Parathyroid adenoma (tissue), 2 donors: ENCODE measurements at regions not wholly inside any gene's neighbourhood (a gene's known extent, or its start where the extent isn't known, plus 50 kb on each side); places are given as distances from the start of the nearest gene placed in this dataset.

ENCODE experiments used
- H2AFZ ChIP-seq: fragments of 300-600 bp; sonication (generic); one replicate; pipeline ENCODE4 v1.7.0; 2017; ENCODE audit warnings: antibody characterized with exemption, mild to moderate bottlenecking
- H3K27ac ChIP-seq: fragments of 300-600 bp; sonication (generic); one replicate; pipeline ENCODE4 v1.7.0; 2017
- H3K27me3 ChIP-seq: fragments of 300-600 bp; sonication (generic); one replicate; pipeline ENCODE4 v1.7.0; 2017; ENCODE audit warnings: low read length; ENCODE audit not compliant: control insufficient read depth, insufficient read depth
- H3K36me3 ChIP-seq: fragments of 300-600 bp; sonication (generic); one replicate; pipeline ENCODE4 v1.7.0; 2017; ENCODE audit warnings: low read length; ENCODE audit not compliant: control insufficient read depth, insufficient read depth
- H3K4me1 ChIP-seq: fragments of 300-600 bp; sonication (generic); one replicate; pipeline ENCODE4 v1.7.0; 2017; ENCODE audit warnings: control low read depth
- H3K4me2 ChIP-seq: fragments of 300-600 bp; sonication (generic); one replicate; pipeline ENCODE4 v1.7.0; 2017; ENCODE audit warnings: low read length
- H3K4me3 ChIP-seq: fragments of 300-600 bp; sonication (generic); one replicate; pipeline ENCODE4 v1.7.0; 2017; ENCODE audit warnings: low read depth, low read length
- H3K79me2 ChIP-seq: fragments of 300-600 bp; sonication (generic); one replicate; pipeline ENCODE4 v1.7.0; 2017; ENCODE audit warnings: control low read depth
- H3K9ac ChIP-seq: fragments of 300-600 bp; sonication (generic); one replicate; pipeline ENCODE4 v1.7.0; 2017; ENCODE audit warnings: mild to moderate bottlenecking
- H3K9me3 ChIP-seq: fragments of 300-600 bp; sonication (generic); one replicate; pipeline ENCODE4 v1.7.0; 2017; ENCODE audit warnings: low read length; ENCODE audit not compliant: control insufficient read depth
- CTCF ChIP-seq: fragments of 300-600 bp; sonication (generic); IDR thresholded peaks from one replicate; pipeline ENCODE4 v1.7.0; 2017; ENCODE audit warnings: antibody characterized with exemption, mild to moderate bottlenecking
- donor health status: primary hyperparathyroidism.

DNA sequence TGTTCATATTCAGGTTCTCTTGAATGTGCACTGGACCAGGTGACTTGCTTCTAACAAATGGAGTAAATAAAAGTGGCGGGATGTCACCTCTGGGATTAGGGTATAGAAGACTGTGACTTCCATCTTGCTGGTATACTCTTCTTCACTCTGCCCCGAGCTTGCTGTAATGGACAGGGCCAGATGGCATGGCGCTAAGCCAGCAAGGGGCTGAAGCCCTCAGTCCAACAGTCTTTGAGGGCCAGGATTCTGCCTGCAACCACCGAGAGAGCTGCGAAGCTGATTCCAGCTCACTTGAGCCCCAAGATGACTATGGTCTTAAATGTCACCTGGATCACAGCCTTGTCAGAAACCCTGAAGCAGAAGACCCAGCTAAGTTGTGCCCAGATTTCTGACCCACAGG is 600.0 kb downstream of the FGF9 start:
- Histone ChIP-seq H3K79me2 (no peaks in the 10 kb centered on the region), H3K4me3 (no peak overlapping the region), H3K27me3 (no peaks in the 10 kb centered on the region), H3K9me3 (no peaks in the 10 kb centered on the region), H3K4me2 (no peak overlapping the region), H3K4me1 (no peaks in the 10 kb centered on the region), H2AFZ (no peak overlapping the region), H3K27ac (no peak overlapping the region), H3K36me3 (no peaks in the 10 kb centered on the region), H3K9ac (no peak overlapping the region)
- TF ChIP-seq CTCF = no peak

GRCh38 chr13:22271903-22272302 is 601.0 kb downstream of the FGF9 start:
- Histone ChIP-seq H3K27me3 (no peaks in the 10 kb centered on the region), H3K9ac (no peak overlapping the region), H3K4me1 (no peaks in the 10 kb centered on the region), H3K4me2 (no peak overlapping the region), H2AFZ (no peak overlapping the region), H3K4me3 (no peak overlapping the region), H3K79me2 (no peaks in the 10 kb centered on the region), H3K27ac (no peak overlapping the region), H3K36me3 (no peaks in the 10 kb centered on the region), H3K9me3 (no peaks in the 10 kb centered on the region)
- TF ChIP-seq CTCF = no peak

GRCh38 chr13:22275393-22275792 is 604.5 kb downstream of the FGF9 start:
- H3K4me1 ChIP-seq = no peaks in the 10 kb centered on the region
- TF ChIP-seq CTCF = no peak
- no peak overlapping the region for H3K4me3 ChIP-seq
- no peak overlapping the region for H2AFZ ChIP-seq
- no peaks in the 10 kb centered on the region for H3K36me3 ChIP-seq
- no peaks in the 10 kb centered on the region for H3K79me2 ChIP-seq
- no peak overlapping the region for H3K4me2 ChIP-seq
- H3K27ac ChIP-seq = no peak overlapping the region
- no peaks in the 10 kb centered on the region for H3K9me3 ChIP-seq
- H3K9ac ChIP-seq = no peak overlapping the region
- H3K27me3 ChIP-seq = no peaks in the 10 kb centered on the region

DNA sequence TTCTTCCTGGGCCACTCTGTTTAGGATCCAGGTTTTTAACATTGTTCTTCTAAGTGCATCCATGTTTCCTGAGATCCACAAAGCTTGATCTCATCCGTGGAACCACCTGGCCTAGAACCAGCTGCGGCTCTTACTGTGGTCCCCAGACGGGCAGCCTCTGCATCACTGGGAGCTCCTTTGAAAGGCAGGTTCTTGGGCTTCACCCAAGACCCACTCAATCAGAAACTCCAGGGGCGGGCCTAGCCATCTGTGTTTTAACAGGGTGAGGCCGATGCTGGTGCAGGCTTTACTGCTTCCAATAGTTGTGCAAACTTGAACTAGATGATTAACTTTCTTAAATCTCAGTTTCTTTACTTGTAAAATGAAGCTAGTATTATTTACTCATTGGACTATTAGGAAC is 605.7 kb downstream of the FGF9 start:
- Histone ChIP-seq H3K36me3 (no peaks in the 10 kb centered on the region), H3K27ac (no peak overlapping the region), H3K4me3 (no peak overlapping the region), H3K4me2 (no peak overlapping the region), H2AFZ (no peak overlapping the region), H3K79me2 (no peaks in the 10 kb centered on the region), H3K9me3 (no peaks in the 10 kb centered on the region), H3K27me3 (no peaks in the 10 kb centered on the region), H3K9ac (no peak overlapping the region), H3K4me1 (no peaks in the 10 kb centered on the region)
- no peak for TF ChIP-seq CTCF

DNA sequence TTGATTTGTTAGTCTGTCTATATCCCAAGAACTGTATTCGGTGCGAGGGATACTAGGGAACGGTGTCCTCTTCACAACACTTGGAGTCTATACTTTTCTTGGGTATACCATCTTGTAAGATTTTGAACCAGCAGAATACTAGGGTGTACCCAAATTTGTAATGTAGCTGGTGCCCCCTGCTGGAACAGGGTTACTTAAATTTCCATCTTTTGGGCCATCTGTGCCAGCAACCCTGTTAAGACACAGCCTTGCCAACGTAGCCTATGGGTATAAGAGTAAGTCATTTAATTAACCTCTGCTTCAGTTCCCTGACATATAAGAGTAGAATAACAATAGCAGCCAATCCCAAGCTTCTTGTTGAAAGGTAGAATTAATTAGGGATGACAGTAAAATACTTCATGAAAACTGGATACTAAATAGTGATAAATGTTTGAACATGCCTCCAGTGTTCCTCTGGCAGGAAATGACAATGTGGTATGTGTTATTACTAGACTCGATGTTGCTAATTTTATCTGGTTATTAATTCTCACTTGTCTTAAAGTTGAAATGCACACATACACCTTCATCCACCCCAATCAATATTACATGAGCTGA is 607.6 kb downstream of the FGF9 start:
- H3K4me1 ChIP-seq = no peaks in the 10 kb centered on the region

More for the DNA sequence above, 607.6 kb downstream of the FGF9 start:
- H3K36me3 ChIP-seq = no peaks in the 10 kb centered on the region
- H3K4me3 ChIP-seq = no peak overlapping the region
- peak; percentile 18 for TF ChIP-seq CTCF
- no peaks in the 10 kb centered on the region for H3K79me2 ChIP-seq
- no peak overlapping the region for H2AFZ ChIP-seq
- no peaks in the 10 kb centered on the region for H3K9me3 ChIP-seq
- H3K9ac ChIP-seq = no peak overlapping the region
- no peak overlapping the region for H3K4me2 ChIP-seq
- H3K27me3 ChIP-seq = no peaks in the 10 kb centered on the region
- no peak overlapping the region for H3K27ac ChIP-seq
